WTC11 (cell line): ENCODE measurements at regions not wholly inside any gene's neighbourhood (a gene's known extent, or its start where the extent isn't known, plus 50 kb on each side); places are given as distances from the start of the nearest gene placed in this dataset.

Experiments used
- CBFB ChIP-seq: sonication (generic); formaldehyde crosslinking; IDR thresholded peaks from 2 replicates; pipeline ENCODE4 v1.8.1; 2022; ENCODE audit warnings: mild to moderate bottlenecking, low read depth, missing genetic modification reagents
- ELF4 ChIP-seq: sonication (generic); formaldehyde crosslinking; IDR thresholded peaks from 2 replicates; pipeline ENCODE4 v1.8.1; 2022; ENCODE audit warnings: low read depth, mild to moderate bottlenecking, moderate library complexity, missing genetic modification reagents
- FOXK1 ChIP-seq: sonication (generic); formaldehyde crosslinking; IDR thresholded peaks from 2 replicates; pipeline ENCODE4 v1.8.0; 2022; ENCODE audit warnings: mild to moderate bottlenecking, moderate library complexity, missing genetic modification reagents
- IRF1 ChIP-seq: sonication (generic); formaldehyde crosslinking; IDR thresholded peaks from 2 replicates; pipeline ENCODE4 v1.8.0; 2023; ENCODE audit warnings: missing genetic modification reagents
- MXD4 ChIP-seq: fragments of 250-450 bp; sonication (Bioruptor Pico); IDR thresholded peaks from 2 replicates; pipeline ENCODE4 v1.8.0; 2021; ENCODE audit warnings: mild to moderate bottlenecking, moderate library complexity, borderline replicate concordance
- NR2C2 ChIP-seq: sonication (generic); formaldehyde crosslinking; IDR thresholded peaks from 2 replicates; pipeline ENCODE4 v1.8.0; 2022; ENCODE audit warnings: mild to moderate bottlenecking, missing genetic modification reagents
- RELA ChIP-seq: sonication (generic); formaldehyde crosslinking; IDR thresholded peaks from 2 replicates; pipeline ENCODE4 v1.8.1; 2022; ENCODE audit warnings: missing genetic modification reagents, mild to moderate bottlenecking, borderline replicate concordance
- ZNF425 ChIP-seq: fragments of 250-450 bp; sonication (Bioruptor Pico); conservative IDR thresholded peaks from 2 replicates; pipeline ENCODE4 v1.9.0; 2021; ENCODE audit warnings: mild to moderate bottlenecking
- TF ChIP-seq, protein P1 (sequence below): fragments of 200-600 bp; IDR thresholded peaks from 2 replicates; pipeline ENCODE4 v1.8.0; 2022; ENCODE audit warnings: antibody characterized with exemption

- TF ChIP-seq CBFB = no peak
- TF ChIP-seq, protein P1, sequence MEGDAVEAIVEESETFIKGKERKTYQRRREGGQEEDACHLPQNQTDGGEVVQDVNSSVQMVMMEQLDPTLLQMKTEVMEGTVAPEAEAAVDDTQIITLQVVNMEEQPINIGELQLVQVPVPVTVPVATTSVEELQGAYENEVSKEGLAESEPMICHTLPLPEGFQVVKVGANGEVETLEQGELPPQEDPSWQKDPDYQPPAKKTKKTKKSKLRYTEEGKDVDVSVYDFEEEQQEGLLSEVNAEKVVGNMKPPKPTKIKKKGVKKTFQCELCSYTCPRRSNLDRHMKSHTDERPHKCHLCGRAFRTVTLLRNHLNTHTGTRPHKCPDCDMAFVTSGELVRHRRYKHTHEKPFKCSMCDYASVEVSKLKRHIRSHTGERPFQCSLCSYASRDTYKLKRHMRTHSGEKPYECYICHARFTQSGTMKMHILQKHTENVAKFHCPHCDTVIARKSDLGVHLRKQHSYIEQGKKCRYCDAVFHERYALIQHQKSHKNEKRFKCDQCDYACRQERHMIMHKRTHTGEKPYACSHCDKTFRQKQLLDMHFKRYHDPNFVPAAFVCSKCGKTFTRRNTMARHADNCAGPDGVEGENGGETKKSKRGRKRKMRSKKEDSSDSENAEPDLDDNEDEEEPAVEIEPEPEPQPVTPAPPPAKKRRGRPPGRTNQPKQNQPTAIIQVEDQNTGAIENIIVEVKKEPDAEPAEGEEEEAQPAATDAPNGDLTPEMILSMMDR = no peak
- no peak for TF ChIP-seq MXD4 (CRISPR knock-in tag)
- TF ChIP-seq ZNF425 = no peak
- TF ChIP-seq IRF1 (CRISPR knock-in tag) = no peak
- no peak for TF ChIP-seq FOXK1 (CRISPR knock-in tag)
- no peak for TF ChIP-seq ELF4 (CRISPR knock-in tag)
- TF ChIP-seq NR2C2 (CRISPR knock-in tag) = no peak
- TF ChIP-seq RELA = no peak
Measured at GRCh38 chr2:228762565-228762964, 508.5 kb downstream of the PID1 start.
